HG02588 (cell line): ENCODE measurements at regions not wholly inside any gene's neighbourhood (a gene's known extent, or its start where the extent isn't known, plus 50 kb on each side); places are given as distances from the start of the nearest gene placed in this dataset.
A peak's percentile ranks its signal among the peaks of the same experiment; 100 is the strongest.

Experiments used
- ATAC-seq: cut with Tn5 transposase; IDR thresholded peaks from one replicate; pipeline ENCODE4 v1.9.1; 2021; ENCODE audit warnings: mild to moderate bottlenecking, moderate library complexity; ENCODE audit not compliant: unreplicated experiment

DNA sequence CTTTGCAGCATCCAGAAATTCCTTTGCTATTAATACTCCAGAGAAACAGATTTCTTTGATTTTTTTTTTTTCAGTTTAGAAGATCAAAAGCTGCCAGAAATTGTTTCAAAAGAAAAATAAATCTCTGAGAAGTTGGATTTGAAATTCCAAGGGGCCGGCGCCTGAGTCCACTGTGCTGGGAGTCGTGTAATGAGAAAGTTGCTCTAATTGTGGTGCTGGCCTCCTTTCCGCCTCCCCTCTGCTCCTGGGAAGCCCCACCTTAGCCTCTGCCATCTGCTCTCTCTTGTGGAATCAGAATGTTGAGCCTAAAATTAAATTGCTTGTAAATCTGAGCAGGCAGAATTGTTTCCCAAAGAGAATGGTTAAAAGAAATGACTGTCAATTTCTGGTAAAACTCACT, 93.3 kb downstream of the EMX2 start:
- no peak for ATAC-seq

DNA sequence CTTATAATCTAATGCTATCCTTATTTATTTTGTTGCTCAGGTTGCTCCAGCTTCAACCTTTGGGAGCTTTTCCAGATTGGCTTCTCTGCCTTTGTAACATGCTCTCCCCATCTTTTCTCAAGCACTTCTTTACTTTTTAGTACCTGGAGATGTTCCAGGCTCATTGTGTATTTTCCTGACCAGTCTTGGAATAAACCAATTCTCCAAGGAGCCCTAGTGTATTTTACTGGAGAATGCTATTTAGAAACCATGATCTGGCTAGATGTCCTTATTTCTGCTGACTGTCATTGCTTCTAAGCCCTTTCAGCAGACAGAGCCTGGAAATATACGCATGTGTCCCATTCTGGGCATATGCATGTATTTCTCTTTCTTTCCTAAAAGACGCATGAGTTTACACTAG, 95.7 kb downstream of the EMX2 start:
- no peak for ATAC-seq

DNA sequence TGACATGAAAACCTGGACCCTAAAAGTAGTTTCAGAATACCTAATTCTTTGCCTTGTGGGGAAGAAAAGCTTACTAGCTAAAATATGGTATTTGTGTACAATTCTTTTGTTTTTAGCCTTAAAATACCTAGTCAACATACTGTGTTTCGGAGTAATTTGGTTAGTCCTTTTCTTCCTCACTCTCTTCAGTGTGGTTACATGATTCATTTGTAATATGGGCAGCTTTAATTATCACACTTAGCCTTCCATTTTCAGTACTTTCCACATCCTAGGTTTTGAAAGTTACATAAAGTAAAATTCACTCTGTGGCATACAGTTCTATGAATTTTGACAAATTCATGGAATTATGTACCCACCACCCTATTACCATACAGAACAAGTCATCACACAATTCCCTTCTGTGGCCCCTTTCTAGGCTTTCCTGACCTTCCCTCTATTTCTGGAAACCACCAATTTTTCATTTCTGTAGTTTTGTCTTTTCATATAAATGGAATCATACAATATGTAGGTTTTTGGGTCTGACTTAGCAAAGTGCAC, 96.2 kb downstream of the EMX2 start:
- no peak for ATAC-seq

DNA sequence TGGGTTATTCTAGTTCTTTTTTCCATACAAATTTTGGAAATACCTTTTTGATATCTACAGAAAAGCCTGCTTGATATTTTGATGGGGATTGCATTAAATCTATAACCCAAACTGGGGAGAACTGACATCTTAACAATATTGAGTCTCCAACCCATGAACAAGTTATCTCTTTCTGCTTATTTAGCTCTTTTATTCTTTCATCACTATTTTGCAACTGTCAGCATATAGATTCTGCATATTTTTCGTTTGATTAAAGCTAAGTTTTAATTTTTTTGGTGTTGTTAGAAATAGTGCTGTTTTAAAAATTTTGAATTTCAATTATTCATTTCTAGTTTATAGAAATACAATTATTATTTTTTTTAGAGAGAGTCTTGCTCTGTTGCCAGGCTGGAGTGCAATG, 97.9 kb downstream of the EMX2 start:
- ATAC-seq: no peak

DNA sequence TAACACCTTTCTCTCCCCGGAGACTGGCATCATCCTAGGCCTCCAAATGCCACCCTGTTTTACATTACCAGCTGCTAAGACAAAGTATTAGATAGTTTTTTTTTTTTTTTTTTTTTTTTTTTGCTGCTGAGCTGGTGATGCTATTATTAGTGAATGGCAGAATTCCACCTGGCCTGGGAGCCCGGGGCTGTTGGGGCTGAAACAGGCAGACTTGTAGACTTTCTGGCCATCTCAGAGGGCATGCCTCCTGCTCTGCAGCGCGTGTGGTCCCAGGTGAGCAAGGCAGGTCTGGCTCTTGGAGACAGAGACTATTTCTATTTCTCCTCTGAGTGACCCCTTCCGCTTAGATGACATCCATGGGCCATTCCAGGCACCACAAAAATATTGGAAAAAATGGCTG, 104.2 kb downstream of the EMX2 start:
- no peak for ATAC-seq

DNA sequence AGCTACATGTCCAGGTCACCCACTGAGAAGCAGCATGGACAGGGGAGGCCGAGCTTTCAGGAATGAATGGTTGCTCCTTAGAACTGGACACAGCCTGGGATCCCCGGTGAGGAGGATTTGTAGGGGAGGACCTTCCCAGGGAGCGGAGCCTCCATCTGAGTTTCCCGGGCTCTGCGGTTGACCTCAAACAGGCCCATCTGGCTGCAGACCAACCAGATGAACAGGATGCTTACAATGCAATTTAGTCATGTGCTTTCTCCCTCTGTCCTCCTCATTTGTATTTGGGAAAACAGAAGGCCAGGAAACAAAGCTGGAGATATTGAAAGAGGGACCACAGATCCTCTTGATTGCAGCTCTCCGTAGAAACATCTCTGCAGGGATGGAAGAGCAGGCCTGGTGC, 104.8 kb downstream of the EMX2 start:
- no peak for ATAC-seq

DNA sequence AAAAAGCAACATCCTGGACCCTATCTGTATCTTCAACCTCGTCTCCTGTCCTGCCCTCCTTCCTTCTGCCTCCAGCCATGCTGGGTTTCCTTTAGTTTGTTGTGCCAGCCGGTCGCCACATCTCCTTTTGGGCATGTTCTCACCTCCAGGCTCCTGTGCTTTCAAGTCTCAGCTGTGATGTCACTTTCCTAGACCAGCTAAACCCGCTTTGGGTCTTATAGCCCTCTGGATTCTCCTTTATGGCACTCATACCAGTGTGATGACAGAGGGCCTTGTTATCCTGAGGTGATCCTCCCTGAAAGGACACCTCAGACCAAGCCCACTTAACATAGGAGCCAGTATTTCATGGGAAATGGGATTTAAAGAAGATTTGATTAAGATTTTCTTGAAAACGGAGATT, 108.6 kb downstream of the EMX2 start:
- no peak for ATAC-seq

DNA sequence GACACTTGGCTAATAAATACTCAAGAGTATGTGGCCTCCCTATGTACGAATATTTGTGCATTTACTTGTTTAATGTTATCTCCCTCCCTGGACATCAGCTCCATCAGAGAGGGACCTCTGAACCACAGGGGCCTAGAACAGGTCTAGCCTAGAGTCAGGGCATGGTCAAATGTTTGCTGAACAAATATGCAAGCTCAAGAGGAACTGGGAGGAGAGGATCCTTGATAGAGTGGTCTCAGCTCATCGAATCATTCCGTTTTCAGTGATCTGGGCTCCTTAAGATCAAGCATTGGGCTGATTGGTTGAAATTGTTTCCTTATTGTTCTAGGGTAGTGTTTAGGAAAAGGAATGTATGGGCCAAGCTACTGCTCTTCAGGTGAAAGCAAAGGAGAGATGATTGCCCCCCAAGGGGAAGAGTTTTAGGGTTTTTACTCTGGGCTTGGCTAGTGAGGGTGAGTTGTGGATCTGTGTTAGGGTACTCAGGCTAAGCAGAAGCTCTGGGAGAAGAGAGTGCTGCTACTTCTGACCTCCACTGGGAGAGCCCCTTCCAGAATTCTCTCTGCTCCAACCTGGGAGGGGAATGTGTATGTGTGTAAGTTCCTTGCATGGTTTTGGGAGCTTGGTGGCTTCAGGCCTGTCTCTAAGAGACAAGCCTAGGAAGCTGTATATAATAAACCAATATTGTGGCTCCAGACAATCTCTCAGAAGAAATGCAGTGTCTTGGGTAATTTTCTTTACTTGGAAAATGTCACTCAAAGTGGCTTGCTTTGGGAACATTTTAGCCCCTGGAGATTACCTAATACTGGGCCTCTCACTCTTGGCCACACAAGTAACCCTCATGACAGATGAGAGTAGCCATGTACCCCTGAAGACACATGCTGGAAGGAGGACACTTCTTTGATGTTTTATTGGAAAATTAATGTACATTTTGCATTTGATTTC, 110.0 kb downstream of the EMX2 start:
- peak; percentile 21 for ATAC-seq

DNA sequence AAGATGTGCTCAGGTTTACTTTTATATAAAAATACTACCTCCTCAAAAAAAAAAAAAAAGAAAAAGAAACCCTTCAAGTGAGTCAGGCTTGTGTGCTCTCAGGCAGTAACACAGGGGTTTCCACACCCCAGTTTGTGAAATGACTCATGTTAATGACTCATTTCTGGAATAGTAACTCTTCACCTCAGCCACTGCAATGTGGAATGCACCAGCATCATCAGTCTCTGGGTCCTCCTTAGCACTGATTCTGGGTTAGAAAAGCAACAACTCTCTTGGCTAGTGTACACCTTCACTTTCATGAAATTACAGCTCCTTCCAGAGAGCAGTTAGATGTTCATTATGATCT, 110.6 kb downstream of the EMX2 start:
- peak; percentile 83 for ATAC-seq

DNA sequence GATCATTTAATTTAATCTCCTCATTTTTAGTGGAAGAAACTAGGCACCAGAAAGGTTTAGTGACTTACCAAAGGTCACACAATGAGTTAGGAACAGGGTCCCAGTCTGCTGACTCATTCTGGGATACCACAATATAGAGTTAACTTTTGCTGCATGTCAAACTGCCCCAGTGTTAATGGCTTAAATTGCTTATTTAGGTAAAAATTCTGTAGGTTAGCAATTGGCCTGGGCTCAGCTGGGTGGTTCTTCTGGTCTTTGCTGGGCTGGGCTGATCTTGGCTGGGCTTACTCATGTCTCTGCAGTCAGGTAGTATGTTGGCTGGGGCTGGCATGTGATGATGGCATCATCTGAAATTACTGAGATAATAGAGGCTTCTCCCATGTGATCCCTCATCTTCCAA, 111.6 kb downstream of the EMX2 start:
- no peak for ATAC-seq

DNA sequence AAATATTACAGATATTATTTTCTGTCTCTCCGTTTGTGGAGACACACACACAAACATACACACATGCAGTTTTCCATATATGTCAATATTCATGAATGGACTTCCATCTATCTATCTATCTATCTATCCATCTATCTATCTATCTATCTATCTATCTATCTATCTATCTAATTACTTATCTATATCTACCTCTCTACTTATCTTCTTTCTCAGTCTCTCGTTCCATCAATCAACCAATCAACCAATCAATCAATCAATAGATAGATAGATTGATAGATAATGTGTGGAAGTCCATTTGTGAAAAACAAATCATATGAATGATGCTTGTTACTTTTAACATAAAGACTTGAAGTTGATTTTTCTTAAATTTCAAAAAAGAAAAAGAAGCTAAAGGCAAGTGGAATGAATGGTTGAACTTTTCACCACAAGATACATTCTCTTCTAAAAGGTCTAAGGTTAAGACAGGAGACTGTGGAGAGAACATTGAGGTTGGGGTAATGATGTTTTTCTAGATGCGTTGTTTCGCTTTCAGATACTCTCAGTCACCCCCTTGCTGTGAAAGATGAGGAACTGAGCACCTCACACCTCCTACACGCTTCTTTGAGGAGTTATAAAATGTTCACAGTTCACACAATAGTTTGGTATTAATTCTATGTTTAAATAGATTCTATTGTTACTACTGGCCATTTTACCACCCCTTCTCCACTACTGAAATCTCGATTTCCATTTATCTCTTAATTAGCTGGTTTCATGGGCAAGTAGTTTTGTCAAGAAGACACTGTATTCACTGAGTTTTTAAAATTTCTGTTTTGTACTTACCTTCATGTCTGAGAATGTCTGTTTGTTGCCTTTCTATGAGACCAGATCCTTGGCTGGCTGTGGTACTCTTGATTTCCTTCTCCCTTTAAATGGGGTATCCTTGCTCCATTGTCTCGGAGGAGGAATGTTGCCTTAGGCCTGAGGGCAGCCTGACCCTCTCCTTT, 114.1 kb downstream of the EMX2 start:
- peak; percentile 85 for ATAC-seq

DNA sequence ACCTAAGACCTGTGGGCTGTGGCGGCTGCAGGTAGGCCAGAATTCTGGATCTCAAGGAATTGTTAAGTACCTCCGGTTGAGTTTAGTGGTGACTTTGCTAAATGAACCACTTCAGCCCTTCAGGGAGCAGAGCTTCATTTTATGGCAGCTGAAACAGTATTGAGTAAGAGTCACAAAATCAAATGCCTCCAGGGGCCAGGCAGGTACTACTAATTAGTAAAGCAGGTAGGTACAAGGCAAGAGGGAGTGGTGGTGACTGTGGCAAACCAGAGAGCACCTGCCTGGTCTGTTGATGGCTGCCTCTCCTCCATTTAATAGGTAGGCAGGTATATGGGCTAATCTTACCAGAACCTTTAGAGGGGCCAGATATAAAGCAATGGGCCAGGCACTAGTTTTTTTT, 118.8 kb downstream of the EMX2 start:
- no peak for ATAC-seq

DNA sequence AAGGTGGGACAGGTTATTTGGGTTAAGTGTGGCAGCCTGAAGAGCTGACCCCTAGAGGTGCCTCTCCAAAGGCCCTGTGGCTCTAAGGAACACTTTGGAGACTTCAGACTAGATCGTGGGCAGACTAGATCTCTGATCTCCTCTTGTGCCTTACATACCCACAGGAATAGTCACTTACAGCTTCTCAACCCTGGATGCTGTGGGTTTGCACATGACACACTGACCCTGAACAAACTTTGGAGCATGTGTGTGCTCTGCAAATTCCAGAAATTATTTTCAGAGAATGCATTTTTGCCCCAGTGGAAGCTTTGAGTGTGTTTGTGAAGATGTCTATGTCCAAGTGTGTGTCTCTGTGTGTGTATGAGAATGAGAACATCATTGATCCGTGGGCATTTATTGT, 119.6 kb downstream of the EMX2 start:
- no peak for ATAC-seq

DNA sequence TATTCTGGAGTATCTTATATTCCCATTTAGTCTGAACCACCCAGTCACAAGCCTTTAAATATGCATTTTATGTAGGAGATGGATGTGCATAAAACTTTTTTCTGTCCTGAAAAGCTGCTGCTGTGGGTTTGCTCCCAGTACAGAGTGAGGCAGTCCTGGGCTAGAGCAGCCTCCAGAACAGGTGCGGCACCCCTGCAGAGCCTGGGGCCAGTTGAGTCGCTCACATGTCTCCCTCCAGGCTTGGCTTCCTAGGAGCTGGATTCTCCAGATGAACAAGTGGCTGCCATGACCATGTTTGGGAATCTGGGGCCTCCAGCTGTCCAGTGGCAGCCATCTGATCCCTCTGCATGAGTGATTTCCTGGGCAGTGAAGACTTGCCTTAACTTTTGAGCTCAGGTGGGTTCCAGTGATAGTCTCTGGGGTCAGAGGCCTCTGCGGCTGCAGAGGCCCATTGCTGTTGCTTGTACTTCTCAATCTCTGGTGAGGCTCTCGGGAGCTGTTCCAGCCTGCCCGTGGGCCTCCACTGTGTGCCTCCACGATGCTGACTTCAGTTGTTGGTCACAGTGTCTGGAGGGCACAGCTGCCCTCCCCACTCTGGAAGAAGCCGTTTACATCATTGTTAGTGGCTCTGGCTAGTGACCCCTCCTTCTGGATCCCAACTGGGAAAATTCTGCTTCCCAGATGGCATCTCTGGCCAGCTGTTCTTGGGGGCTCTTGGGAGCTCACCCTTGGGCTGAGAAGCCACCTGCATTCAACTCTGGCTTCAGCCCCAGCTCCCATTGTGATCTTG, 120.4 kb downstream of the EMX2 start:
- ATAC-seq: no peak

DNA sequence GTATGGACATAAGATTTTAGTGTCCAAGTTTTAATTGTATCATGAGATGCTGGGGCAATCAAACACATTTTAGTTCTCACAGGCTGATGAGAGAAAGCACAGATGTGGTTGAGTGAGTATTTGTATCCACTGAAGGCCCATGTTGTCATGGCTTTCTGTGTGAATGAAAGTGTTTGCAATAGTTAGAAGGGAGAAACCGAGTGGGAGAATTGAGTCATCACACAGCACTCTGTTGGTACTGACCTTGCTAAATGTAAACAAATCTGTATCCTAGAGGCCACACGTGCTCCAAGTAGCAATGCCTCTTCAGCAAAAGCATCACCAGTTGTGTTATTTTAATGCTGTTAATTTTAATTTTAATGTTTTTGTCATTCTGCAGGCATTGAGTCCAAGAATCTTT, 121.2 kb downstream of the EMX2 start:
- peak; percentile 100 for ATAC-seq

DNA sequence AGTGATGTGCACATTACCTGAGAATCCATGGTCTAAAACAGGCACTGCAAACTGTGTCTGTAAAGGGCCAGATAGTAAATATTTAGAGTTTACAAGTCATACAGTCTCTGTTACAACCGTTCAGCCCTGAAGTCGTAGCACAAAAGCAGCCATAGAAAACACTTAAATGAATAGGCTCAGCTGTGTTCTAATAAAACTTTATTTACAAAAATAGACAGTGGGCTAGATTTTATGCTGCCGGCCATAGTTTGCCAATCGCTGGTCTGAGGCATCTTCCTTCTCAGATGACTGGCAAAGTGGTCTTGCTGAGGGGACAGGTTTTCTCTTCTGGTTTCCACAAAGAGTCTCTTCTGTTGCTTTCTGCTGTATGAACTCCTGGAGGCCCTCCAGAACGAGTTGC, 121.7 kb downstream of the EMX2 start:
- no peak for ATAC-seq

DNA sequence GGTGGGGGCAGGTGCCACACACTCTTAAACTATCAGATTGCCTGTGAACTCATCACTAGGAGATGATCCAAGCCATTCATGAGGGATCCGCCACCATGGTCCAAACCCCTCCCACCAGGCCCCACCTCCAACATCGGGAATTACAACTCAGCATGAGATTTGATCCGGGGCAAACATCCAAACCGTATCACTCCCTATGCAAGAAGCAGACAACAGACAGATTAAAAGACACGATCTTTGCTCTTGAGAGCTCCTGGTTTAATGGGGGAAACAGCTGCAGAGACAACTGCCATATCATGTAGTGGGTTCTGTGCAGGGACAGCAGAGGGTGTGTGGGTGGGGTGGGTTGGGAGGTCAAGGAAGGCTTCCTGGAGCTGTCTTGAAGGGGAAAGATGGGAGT, 123.6 kb downstream of the EMX2 start:
- no peak for ATAC-seq

DNA sequence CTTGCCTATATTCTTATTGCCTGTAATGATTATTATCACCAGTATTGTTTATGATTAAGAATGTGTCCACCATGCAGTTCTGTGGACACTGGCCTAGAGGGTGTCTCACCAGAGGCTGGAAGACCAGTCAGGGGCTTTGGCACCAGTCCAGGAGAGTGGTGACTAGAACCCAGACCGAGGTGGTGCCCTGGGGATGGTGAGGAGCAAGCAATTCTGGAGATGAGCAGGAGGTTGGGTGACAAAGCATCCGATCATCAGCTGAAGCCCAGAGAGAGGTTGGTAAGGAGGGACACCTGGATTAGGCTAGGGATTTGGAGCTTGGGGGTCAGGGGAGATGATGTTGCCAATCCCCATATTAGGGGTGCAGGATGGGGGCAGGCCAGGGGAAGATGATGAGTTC, 124.4 kb downstream of the EMX2 start:
- ATAC-seq: no peak

DNA sequence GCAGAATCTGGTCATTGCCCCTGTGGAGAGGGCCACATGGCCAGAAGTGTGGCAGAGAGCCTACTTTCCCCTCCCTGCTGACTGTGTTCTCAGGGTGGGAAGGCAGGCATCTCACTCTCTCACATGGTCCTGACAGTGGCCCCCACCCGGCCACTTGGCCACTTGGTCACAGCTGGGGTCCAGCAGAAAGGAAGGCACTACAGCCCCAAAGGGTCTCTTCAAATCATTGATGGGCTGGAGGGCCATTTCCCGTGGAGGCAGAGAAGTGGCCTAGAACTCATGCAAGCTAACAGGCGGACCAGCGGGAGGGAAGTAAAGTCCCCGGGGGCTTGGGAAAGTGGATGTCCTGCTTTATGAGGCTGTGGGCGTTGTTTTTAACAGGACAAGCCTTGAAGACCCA, 125.3 kb downstream of the EMX2 start:
- ATAC-seq: no peak

DNA sequence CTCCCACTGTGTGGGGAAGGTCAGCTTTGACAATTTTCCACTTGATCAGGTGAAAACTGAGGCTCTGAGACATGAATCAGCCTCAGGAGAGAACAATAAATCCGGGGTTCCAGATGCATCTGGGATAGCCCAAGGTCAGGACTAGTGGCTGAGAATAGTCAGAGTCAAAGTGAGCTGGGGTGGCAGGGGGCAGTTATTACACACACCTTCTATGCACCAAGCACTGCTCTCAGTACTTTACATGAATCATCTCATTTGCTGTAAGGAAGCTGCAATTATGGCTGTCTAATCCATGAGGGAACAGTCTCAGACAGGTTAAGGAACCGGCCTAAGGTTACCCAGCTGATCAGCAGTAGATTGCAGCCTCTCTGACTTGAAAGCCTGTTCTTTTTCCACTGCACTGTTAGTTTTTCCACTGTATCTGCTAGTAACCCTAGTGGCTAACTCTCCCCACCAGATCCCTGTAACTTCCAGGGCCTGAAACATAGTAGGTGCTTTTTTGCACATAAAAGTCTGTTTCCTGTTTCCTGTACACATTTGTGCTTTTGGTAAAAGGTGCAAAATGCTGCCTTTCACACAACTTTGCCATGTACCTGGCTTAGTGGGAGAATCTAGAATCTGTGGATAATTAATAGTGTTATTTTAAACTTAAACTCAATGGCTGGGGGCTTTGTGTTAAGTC, 125.9 kb downstream of the EMX2 start:
- no peak for ATAC-seq
